ENCODE measurements at regions not wholly inside any gene's neighbourhood (a gene's known extent, or its start where the extent isn't known, plus 50 kb on each side); places are given as distances from the start of the nearest gene placed in this dataset.

- intact Hi-C loops (cut with DNase I, micrococcal nuclease) = no loop called here
- ATAC-seq (ENCODE audit: poor library complexity) = no peak
- TF ChIP-seq CTCF (IDR thresholded peaks at IDR 0.05) = no peak
- no peak overlapping the region for H3K27ac Mint-ChIP-seq
- no peaks in the 10 kb centered on the region for H3K4me1 Mint-ChIP-seq (ENCODE audit: low read depth)
- no peaks in the 10 kb centered on the region for H3K27me3 Mint-ChIP-seq
- Histone ChIP-seq H3K9me3 (ENCODE audit: control insufficient read depth in 1 of 2, insufficient read depth in 1 of 2, low read length in 2 of 2) (no peaks in the 10 kb centered on the region), H3K27me3 (ENCODE audit: control insufficient read depth in 1 of 2, insufficient read depth in 2 of 2, low read length in 2 of 2) (no peaks in the 10 kb centered on the region), H3K36me3 (ENCODE audit: insufficient read depth, low read length) (no peaks in the 10 kb centered on the region), H3K4me1 (ENCODE audit: insufficient read depth, low read length) (no peaks in the 10 kb centered on the region), H3K27ac (ENCODE audit: low read depth in 1 of 2, low read length in 2 of 2) (no peak overlapping the region), H3K4me3 (ENCODE audit: low read length) (no peak overlapping the region)
- H3K9me3 Mint-ChIP-seq = peaks cover 5% of the 10 kb centered on the region
- H3K36me3 Mint-ChIP-seq (ENCODE audit: low read depth) = no peaks in the 10 kb centered on the region
- no peak for DNase-seq
- ChIA-PET POLR2A (no interaction called here), CTCF (no interaction called here)
- H3K4me3 Mint-ChIP-seq = no peak overlapping the region
These were observed 327.4 kb downstream of the TBX15 start for GRCh38 chr1:118660769-118661168.

GRCh38 chr1:118659646-118660045, 328.5 kb downstream of the TBX15 start:
- no peaks in the 10 kb centered on the region for H3K4me1 Mint-ChIP-seq (ENCODE audit: low read depth)
- no peak for TF ChIP-seq CTCF (IDR thresholded peaks at IDR 0.05)
- H3K4me1 ChIP-seq (ENCODE audit: insufficient read depth, low read length) = no peaks in the 10 kb centered on the region
- no peak overlapping the region for H3K27ac ChIP-seq (ENCODE audit: low read depth in 1 of 2, low read length in 2 of 2)
- no peaks in the 10 kb centered on the region for H3K36me3 Mint-ChIP-seq (ENCODE audit: low read depth)
- no peak overlapping the region for H3K27ac Mint-ChIP-seq
- ChIA-PET CTCF (no interaction called here), POLR2A (no interaction called here)
- H3K27me3 Mint-ChIP-seq = no peaks in the 10 kb centered on the region
- no peak overlapping the region for H3K4me3 Mint-ChIP-seq
- DNase-seq (no peak), ATAC-seq (ENCODE audit: poor library complexity) (no peak)
- H3K9me3 Mint-ChIP-seq = peaks cover 8% of the 10 kb centered on the region
- H3K36me3 ChIP-seq (ENCODE audit: insufficient read depth, low read length) = no peaks in the 10 kb centered on the region
- intact Hi-C loops (cut with DNase I, micrococcal nuclease) = no loop called here
- H3K27me3 ChIP-seq (ENCODE audit: control insufficient read depth in 1 of 2, insufficient read depth in 2 of 2, low read length in 2 of 2) = no peaks in the 10 kb centered on the region
- no peak overlapping the region for H3K4me3 ChIP-seq (ENCODE audit: low read length)
- no peaks in the 10 kb centered on the region for H3K9me3 ChIP-seq (ENCODE audit: control insufficient read depth in 1 of 2, insufficient read depth in 1 of 2, low read length in 2 of 2)

GRCh38 chr1:118650107-118650807, 337.9 kb downstream of the TBX15 start:
- TF ChIP-seq CTCF (IDR thresholded peaks at IDR 0.05) = no peak
- POLR2A ChIA-PET = no interaction called here
- no peaks in the 10 kb centered on the region for H3K36me3 ChIP-seq (ENCODE audit: insufficient read depth, low read length)
- H3K4me1 ChIP-seq (ENCODE audit: insufficient read depth, low read length) = no peaks in the 10 kb centered on the region
- CTCF ChIA-PET = no interaction called here
- no peaks in the 10 kb centered on the region for H3K27me3 ChIP-seq (ENCODE audit: control insufficient read depth in 1 of 2, insufficient read depth in 2 of 2, low read length in 2 of 2)
- intact Hi-C loops (cut with DNase I, micrococcal nuclease) = no loop called here
- H3K9me3 ChIP-seq (ENCODE audit: control insufficient read depth in 1 of 2, insufficient read depth in 1 of 2, low read length in 2 of 2) = no peaks in the 10 kb centered on the region
- ATAC-seq (ENCODE audit: poor library complexity) (no peak), DNase-seq (no peak)
- H3K4me1 Mint-ChIP-seq (ENCODE audit: low read depth) = no peaks in the 10 kb centered on the region
- H3K27ac ChIP-seq (ENCODE audit: low read depth in 1 of 2, low read length in 2 of 2) = no peak overlapping the region
- H3K36me3 Mint-ChIP-seq (ENCODE audit: low read depth) = no peaks in the 10 kb centered on the region
- H3K4me3 ChIP-seq (ENCODE audit: low read length) = no peak overlapping the region
- H3K27ac Mint-ChIP-seq = no peak overlapping the region
- H3K27me3 Mint-ChIP-seq = no peaks in the 10 kb centered on the region
- no peak overlapping the region for H3K4me3 Mint-ChIP-seq
- H3K9me3 Mint-ChIP-seq = peaks cover 14% of the 10 kb centered on the region
